Stimulated activated CD8-positive, alpha-beta memory T cell treated with anti-CD3 and anti-CD28 coated beads, Interleukin-15, amount 100 ng/mL, for 48 hours (primary cell): ENCODE measurements at regions not wholly inside any gene's neighbourhood (a gene's known extent, or its start where the extent isn't known, plus 50 kb on each side); places are given as distances from the start of the nearest gene placed in this dataset.

Experiments used
- DNase-seq, 2 donors: peaks; one replicate each; pipeline ENCODE4 v3.0.0-alpha.2; 2020; ENCODE audit warnings: low read depth in 2 of 2

DNA sequence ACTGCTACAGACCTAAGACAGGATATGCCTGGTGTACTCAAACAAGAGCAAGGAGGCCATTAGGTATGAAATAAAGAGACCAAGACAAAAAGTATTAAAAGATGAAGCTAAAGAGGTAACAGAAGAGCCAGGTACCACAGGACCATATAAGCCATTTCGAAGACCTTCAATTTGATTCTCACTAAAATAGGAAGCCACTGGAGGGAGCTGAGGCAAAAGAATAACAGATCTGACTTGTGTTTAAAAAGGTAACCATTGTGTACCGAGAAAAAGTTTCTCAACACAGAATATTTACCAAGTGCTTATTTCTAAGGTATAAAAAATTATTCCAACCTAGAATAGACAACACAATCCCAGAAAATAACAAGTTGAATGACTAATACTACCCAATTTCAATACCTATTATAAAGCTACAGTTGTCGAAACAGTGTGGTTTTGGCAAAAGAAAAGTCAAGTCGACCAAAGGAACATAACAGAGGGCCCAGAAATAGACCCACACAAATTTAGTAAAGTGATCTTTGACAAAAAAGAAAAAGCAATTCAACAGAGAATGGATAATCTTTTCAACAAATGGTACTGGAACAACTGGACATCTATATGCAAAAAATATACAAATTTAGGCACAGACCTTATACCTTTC is 125.3 kb upstream of the DST start:
- no peak for DNase-seq

DNA sequence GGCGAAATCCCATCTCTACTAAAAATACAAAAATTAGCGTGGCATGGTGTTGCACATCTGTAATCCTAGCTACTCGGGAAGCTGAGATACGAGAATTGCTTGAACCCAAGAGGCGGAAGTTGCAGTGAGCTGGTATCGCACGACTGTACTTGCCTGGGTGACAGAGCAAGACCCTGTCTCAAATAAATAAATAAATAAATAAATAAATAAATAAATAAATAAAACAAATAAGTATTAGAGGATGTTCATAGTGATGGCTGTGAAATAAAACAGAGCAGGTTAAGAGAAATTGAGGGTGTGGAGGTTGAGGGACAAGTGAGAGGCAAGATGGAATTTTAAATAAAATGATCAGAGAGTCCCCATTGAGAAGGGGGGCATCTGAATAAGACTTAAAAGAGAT is 124.7 kb upstream of the DST start:
- DNase-seq, result no peak

DNA sequence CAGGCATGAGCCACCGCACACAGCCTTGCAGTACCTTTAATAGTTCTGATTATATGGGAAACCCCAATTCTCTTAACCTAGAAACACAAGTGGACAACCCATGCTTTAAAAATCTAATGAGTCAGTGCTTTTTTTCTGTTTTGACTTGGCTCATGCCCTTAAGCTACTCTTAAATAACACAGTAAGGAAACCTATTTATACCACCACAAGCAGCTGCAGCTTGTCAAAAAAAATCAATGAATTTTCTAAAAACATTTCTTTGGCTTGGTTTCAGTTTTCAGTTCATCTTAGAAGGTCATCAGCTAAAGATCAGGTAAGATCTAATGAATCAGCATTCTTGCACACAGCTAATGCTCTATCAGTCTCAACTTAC is 124.1 kb upstream of the DST start:
- no peak for DNase-seq

DNA sequence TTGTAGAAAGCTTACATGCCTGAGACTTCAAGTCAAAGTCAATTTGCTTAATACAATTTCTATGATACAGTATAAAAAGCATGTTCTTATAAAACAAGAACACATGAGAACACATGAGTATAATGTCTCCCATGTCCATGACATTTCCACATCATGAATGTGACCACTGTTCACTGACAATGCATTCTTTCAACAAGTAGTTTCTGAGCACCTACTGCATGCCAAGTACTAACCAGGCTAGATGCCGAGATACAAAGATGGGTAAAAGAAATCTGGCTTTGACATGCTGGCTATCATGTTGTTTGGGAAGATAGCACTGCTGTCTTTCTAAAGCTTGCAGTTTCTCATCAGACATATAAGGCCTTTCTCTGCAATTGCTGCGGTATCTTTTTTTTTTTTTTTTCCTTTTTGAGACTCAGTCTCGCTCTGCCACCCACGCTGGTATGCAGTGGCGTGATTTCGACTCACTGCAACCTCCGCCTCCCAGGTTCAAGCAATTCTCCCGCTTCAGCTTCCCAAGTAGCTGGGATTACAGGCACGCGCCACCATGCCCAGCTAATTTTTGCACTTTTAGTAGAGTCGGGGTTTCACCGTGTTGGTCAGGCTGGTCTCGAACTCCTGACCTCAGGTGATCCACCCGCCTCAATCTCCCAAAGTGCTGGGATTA is 123.6 kb upstream of the DST start:
- DNase-seq, result no peak

DNA sequence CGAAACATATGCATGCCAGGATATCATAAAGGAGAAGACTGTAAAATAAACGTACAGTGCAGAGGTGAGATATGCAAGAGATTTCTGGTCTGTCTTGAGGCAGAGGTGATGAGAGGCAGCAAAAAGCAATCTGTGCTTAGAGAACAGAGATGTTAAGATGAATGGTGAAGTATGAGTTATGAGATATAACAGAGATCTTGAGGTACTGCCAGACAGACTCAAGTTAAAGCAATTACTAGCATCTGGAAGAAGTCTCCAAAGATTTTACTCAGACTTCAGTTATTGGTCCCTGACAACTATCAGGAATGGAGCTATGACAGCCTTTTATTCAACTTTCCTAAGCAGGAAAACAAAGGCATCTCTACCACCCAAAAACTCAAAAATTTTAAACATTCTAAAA is 122.8 kb upstream of the DST start:
- DNase-seq, result no peak

DNA sequence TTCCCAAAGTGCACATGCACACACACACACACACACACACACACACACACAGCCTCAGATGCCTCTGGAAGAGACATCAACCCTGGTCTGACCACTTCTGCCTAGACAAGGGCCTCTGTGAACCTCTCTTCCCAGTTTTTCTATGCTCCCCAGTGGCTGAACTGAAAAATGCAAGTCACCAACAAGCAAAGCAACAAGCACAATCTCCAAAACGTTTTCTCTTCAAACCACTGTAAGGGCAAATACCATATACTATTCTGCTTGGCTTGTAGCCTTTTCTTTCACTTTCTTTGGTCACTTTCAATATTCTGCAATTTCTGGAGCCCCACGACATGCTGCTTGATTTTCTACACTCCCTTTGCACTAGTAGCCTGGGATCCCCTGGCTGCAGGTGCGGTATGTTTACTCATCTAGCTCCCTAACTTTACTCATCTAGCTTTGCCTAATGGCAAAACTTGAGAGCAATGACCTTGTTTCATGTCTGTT is 121.4 kb upstream of the DST start:
- no peak for DNase-seq

DNA sequence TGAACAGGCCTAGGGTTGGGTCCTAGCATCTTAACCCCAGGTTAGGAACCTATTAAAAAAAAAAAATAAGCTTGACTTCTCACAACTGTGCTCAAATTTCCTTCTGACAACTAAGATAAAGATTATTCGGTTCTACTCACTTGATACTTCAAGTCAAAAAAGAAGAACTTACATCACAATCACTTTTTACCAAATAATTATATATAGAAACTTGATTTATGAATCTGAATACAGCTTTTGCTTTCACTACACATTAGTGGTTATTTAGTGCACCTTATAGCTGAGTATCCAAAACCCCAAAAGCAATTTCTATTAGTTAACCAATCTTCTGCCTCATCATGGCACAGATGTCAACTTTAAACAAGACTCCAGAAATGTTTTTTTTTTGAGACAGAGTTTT is 119.0 kb upstream of the DST start:
- DNase-seq, result no peak

DNA sequence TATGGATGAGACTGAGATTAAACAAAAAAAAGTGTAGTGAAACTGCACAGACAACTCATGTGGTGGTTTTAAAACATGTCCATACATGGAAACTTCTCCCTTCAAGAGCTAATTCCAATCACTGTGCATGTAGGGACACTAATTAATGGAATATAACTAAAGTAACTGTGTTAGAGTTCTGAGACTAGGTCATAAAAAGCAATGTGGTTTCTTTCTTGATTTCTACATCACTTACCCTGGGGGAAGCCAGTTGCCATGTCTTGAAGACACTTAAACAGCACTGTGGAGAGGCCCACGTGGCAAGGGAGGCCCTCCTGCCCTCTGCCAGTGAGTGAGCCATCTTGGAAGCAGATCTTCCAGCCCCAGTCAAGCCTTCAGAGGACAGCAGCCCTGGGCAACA is 118.2 kb upstream of the DST start:
- DNase-seq, result no peak

DNA sequence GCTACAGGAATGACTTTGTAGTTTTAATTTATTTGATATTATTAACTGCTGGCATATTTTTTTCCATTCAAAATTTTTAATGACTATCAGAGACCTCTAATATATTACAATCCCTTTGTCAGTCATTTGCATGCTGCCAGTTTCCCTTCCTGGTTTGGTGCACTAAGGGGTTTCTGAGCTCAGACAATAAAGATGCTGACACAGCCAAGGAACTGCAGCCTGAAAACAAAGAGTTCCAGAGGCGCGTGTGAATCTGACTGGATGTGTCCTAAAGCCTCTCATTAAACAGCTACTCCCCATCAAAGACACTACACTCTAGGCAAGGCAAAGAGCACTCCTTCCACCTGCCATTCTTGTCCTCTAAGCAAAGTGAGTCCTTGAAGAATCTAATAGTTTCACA is 116.8 kb upstream of the DST start:
- DNase-seq, result no peak

DNA sequence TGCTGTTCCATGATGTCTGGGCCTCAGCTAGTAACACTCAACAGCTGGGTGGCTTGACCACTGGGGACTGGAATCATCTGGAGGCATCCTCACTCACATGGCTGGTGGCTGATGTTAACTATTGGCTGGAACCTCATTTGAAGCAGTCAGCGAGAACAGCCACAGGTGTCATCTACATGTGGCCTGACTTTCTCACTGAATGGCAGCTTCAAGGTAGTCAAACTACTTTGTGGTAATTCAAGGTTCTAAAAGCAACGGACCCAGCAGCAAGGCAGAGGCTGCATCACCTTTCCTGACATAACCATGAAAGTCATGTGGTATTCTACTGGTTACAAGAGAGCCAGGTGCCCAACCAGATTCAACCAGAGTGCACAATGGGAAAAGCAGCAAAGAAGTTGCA is 115.9 kb upstream of the DST start:
- DNase-seq, result no peak

DNA sequence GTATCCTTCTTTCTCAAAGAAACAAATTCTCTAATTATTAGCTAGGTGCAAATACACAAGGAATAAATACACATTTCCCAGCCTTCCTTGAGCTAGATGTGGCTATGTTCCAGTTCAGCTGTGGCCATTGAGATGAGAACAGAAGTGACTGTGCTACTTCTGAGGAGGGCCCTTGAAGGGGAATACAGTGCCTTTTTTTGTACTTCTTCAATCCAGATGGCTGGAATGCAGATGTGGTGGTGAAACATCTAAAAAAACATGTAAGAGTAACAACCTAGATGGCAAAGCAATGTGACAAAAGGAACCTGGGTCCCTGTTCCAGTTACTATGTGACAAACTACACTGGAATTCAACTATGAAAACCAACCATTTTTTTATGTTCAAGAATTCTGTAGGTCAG is 115.4 kb upstream of the DST start:
- no peak for DNase-seq

DNA sequence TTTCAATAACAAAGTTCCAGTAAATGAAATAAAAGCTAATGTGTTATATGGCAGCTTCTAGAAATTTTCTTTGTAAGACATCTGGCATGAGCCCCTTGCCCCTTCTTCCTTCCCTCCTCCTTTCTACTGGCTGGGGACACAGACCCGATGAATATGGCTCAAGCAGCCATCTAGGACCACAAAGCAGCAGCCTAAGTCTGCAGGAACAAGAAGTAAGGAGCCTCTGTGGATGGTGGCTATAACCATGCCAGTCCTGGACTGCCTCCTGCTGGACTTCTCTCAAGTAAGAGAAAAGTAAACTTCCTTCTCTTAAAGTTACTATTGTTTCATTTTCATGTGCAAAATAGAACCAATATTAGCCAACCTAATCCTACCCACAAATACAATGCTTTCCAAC is 114.9 kb upstream of the DST start:
- no peak for DNase-seq

DNA sequence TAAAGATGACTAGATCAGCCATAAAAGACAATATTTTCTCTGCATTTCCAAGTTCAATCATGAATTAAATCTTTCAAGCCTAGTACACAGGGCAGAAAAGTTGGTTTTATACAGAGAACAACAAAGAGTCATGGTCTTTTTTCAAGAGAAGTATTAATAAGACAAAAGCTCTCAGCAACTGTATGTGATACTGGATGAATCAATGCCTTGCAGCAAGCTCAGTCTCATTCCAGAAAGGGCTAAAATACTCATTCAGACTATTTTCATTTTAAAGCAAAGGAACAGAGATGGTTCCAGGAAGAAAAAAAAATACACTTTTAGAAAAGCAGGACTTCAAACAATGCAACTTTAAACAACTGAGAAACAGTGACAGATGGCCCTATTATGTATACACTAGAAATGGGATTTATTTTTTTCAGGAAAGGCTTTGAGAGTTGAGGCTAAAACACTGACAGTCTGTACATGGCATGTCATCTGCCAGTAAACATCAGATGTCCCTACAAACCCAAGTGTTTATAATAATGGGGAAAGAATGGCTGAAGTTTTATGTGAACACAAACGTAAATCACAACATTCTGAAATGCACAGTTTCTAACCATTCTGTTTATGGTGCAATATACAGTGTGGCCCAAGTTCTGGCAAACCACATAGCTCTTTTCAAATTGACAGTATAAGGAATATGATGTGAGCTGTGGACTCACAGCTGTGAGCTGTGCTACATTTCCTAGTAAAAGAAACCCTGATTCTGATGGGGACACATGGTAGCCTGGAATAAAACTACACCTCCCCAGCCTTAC is 114.3 kb upstream of the DST start:
- DNase-seq, result no peak

DNA sequence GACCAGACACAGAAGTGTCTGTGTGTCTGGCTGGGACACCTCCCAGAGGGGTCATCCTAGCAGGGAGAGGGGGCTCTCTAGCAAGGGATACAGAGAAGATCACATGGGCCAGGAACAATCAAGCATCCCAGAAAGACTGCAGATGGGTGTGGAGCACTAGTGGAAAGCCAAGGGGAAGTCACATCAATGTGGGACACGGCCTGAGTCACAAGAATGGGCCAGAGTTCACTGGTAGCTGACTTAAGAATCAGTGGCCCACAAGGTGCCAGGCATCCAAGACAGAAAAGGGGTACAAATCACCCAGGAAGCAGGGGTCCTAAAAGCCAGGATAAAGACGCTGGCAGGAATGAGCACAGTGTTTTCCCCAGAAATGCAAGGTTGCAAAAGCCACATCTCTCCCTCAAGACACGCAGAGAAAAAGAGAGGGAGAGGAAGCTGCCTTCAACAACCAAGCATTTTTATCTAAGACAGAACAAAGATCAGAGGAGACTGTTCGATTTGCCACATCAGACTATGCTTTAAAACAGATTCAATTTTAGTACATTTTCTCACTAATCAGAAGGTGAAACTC is 113.6 kb upstream of the DST start:
- no peak for DNase-seq

DNA sequence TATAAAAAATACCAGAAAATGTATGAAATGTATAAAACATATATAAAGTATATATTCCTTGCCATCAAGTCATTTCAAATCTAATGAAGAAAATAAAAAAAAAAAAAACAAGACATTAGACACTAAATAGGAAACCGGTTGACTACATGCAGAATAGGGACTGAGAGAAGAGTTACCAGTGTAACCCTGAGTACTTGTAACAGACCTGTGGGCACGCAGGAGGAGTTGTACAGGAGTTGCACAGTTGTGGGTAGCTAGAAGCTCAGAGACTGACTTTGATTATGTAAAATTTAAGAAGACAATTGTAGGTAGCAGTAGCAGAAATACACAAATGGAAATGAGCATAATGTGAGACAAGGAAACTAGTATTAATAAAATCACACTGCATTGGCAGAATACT is 112.4 kb upstream of the DST start:
- no peak for DNase-seq

DNA sequence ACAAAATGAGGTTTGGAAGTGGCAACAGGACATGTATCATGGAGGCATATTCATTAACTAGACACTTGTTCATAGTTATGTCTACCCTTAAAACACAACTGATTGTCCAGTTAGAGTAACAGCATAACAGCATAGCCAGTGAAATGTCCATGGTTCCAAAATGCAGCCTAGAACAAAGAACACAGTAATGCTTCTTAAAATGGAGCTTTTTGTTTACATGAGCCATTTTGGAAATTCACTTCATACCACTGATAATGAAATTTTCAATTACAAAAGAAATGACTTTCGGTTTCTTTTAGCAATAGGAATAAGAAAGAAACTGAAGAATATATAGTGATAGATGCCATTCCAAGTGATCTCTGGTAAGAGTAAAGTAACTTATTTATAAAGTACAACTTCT is 111.1 kb upstream of the DST start:
- no peak for DNase-seq

DNA sequence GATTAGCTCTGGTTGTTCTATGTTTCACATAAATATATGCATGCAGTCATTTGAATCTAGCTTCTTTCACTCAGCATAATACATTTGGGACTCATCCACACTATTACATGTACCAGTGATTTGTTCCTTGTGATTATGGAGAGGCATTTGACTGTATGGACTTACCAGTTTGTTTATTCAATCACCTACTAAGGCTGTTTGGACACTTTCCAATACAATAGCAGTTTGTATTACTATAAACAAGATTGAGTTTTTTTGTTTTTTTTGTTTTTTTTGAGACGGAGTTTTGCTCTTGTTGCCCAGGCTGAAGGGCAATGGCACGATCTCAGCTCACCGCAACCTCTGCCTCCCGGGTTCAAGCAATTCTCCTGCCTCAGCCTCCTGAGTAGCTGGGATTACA is 109.8 kb upstream of the DST start:
- DNase-seq, result no peak

DNA sequence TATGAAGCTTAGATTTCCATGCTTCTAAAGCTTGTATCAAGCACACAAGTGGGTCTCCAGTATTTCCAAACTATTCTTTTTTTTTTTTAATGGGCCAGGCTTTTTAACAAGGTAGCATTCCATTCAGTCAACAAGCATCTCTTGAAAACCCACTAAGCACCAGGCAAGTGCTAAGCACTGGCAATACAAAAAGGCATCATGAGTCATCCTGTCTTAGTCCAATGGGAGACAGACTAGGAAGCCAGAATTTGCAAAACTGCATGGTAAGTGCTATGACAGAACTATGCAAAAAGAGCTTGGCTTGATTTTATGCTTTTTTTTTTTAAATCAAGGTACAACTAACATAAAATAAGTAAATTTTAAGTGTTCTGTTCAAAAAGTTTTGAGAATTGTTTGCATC is 109.3 kb upstream of the DST start:
- no peak for DNase-seq

DNA sequence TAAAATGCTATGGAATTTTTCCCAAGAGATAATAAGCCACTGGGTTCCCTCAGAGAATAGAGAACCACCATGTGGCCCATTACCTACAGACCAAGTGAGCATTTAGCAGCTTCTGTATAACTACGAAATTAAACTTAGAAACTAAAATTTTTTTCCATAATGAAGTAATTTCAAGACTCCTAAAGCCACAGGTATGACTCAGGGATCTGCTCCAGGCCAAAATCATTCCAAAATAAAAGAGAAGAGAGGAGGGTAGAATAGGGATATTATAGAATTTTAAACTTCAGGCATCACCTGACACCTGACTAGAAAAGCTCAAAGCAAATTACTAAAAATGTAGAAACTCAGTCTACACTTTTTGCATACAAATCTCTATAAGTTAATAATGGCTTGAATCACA is 108.9 kb upstream of the DST start:
- no peak for DNase-seq

DNA sequence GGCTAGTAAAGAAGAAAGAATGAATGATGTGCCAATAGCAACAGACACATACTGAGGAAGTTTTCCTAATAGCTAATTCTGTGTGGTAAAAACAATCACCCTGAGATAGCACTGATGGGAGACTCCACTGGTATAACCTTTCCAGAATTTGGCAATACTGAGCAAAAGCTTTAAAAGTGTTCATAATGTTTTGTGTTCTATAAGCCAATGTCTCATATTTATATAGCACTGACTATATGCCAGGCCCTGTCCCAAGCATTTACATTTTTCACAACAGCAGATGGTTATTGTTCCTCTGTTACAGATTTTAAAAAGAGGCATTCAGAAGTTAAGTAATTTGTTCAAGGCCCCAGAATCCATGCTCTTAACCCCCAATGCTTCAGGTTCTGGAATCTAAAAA is 108.0 kb upstream of the DST start:
- no peak for DNase-seq

DNA sequence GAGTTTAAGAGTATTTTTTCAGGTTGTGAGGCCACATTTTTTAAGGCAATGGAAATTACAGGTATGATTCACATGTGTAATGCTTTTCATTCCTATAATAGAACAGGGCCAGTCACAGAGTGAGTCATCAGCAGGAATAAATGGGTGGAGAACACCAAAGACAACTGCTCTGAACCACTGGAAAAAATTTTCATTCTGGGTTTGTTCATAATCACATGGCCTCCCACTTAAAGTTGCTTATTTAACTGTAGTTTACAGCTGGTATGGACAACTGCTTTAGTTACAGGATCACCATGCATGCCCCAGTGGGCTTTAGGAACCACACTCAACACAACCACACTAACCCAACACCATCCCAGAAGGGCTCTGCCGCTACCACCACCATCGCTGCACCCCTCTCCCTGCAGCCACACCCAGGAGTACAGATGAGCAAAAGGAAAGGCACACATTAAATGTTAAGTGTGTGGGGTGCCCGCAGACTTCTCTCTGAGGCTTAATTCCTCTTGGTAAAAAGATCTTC is 107.0 kb upstream of the DST start:
- no peak for DNase-seq

DNA sequence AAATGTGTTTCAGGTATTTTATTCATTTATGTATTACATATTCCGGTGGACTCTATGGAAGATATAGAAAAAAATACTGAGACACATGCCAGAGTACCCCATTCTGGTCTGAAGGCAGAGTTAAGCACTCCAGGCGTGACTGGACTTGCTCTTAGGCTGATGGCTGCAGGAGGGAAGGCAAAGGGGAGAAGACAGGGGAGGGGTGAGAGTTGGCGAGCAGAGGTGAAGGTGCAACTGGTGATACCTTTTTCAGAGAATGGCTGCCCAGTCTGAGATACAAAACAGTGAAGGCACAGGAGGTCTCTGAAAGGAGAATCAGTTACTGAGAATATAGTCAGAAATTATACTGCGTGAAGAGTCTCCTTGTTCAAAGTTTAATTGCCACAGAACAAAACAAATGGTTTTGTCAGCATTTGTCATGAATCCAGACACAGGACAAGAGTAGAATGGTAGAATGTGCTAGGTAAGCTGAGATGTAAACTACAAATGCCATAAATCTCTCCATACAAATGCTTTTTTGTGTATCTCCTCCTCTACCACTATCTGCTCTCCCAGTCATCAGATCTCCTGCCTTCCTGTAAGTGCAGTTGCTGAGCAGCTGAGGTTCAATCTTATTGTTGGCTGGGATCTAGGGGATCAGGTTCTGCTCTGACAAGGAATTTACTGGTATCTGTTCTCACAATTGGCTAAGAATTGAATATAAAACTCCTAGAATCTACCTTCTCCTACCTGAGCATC is 104.2 kb upstream of the DST start:
- no peak for DNase-seq
